ENCODE measurements at regions not wholly inside any gene's neighbourhood (a gene's known extent, or its start where the extent isn't known, plus 50 kb on each side); places are given as distances from the start of the nearest gene placed in this dataset.

- Histone ChIP-seq H3K27me3 (ENCODE audit: control insufficient read depth, insufficient read depth, low read length) (no peaks in the 10 kb centered on the region), H3K27ac (ENCODE audit: low read depth, low read length) (no peak overlapping the region), H3K4me1 (ENCODE audit: control insufficient read depth, insufficient read depth, low read length) (no peaks in the 10 kb centered on the region), H3K9me3 (ENCODE audit: control insufficient read depth, insufficient read depth, low read length) (no peaks in the 10 kb centered on the region), H3K4me3 (ENCODE audit: low read depth, low read length) (no peak overlapping the region), H3K36me3 (ENCODE audit: control insufficient read depth, insufficient read depth, low read length) (no peaks in the 10 kb centered on the region)
- DNase-seq (ENCODE audit: low read depth in 4 of 6, low spot score in 6 of 6) = peak in 1 of 6 donors; percentile 60
- WGBS (ENCODE audit: insufficient coverage) = no CpG with 5 or more reads among the region's 6 CpGs
Measured at GRCh38 chr13:54133746-54134145, 1105.1 kb downstream of the OLFM4 start.

- 46% methylated on average over 3 of the region's 3 CpGs for WGBS (ENCODE audit: insufficient coverage)
Measured at GRCh38 chr13:54144828-54145227, 1116.2 kb downstream of the OLFM4 start.

GRCh38 chr13:54150851-54151250 is 1122.2 kb downstream of the OLFM4 start:
- H3K36me3 ChIP-seq (ENCODE audit: control insufficient read depth, insufficient read depth, low read length) = no peaks in the 10 kb centered on the region
- peak in 1 of 6 donors; percentile 51 for DNase-seq (ENCODE audit: low read depth in 4 of 6, low spot score in 6 of 6)
- no peaks in the 10 kb centered on the region for H3K4me1 ChIP-seq (ENCODE audit: control insufficient read depth, insufficient read depth, low read length)
- 100% methylated on average over 1 of the region's 3 CpGs for WGBS (ENCODE audit: insufficient coverage)
- H3K27me3 ChIP-seq (ENCODE audit: control insufficient read depth, insufficient read depth, low read length) = no peaks in the 10 kb centered on the region
- H3K9me3 ChIP-seq (ENCODE audit: control insufficient read depth, insufficient read depth, low read length) = no peaks in the 10 kb centered on the region
- H3K27ac ChIP-seq (ENCODE audit: low read depth, low read length) = no peak overlapping the region
- H3K4me3 ChIP-seq (ENCODE audit: low read depth, low read length) = no peak overlapping the region

More at GRCh38 chr13:54144828-54145227, 1116.2 kb downstream of the OLFM4 start:
- no peaks in the 10 kb centered on the region for H3K9me3 ChIP-seq (ENCODE audit: control insufficient read depth, insufficient read depth, low read length)
- no peak overlapping the region for H3K4me3 ChIP-seq (ENCODE audit: low read depth, low read length)
- no peaks in the 10 kb centered on the region for H3K27me3 ChIP-seq (ENCODE audit: control insufficient read depth, insufficient read depth, low read length)
- no peak overlapping the region for H3K27ac ChIP-seq (ENCODE audit: low read depth, low read length)
- no peaks in the 10 kb centered on the region for H3K4me1 ChIP-seq (ENCODE audit: control insufficient read depth, insufficient read depth, low read length)
- no peaks in the 10 kb centered on the region for H3K36me3 ChIP-seq (ENCODE audit: control insufficient read depth, insufficient read depth, low read length)
- DNase-seq (ENCODE audit: low read depth in 4 of 6, low spot score in 6 of 6) = no peak

GRCh38 chr13:54162069-54162468 is 1133.5 kb downstream of the OLFM4 start:
- Histone ChIP-seq H3K9me3 (ENCODE audit: control insufficient read depth, insufficient read depth, low read length) (no peaks in the 10 kb centered on the region), H3K27ac (ENCODE audit: low read depth, low read length) (no peak overlapping the region), H3K36me3 (ENCODE audit: control insufficient read depth, insufficient read depth, low read length) (no peaks in the 10 kb centered on the region), H3K27me3 (ENCODE audit: control insufficient read depth, insufficient read depth, low read length) (no peaks in the 10 kb centered on the region), H3K4me3 (ENCODE audit: low read depth, low read length) (no peak overlapping the region), H3K4me1 (ENCODE audit: control insufficient read depth, insufficient read depth, low read length) (no peaks in the 10 kb centered on the region)
- WGBS (ENCODE audit: insufficient coverage) = no CpG with 5 or more reads among the region's 1 CpG
- peak in 1 of 6 donors; percentile 48 for DNase-seq (ENCODE audit: low read depth in 4 of 6, low spot score in 6 of 6)

DNA sequence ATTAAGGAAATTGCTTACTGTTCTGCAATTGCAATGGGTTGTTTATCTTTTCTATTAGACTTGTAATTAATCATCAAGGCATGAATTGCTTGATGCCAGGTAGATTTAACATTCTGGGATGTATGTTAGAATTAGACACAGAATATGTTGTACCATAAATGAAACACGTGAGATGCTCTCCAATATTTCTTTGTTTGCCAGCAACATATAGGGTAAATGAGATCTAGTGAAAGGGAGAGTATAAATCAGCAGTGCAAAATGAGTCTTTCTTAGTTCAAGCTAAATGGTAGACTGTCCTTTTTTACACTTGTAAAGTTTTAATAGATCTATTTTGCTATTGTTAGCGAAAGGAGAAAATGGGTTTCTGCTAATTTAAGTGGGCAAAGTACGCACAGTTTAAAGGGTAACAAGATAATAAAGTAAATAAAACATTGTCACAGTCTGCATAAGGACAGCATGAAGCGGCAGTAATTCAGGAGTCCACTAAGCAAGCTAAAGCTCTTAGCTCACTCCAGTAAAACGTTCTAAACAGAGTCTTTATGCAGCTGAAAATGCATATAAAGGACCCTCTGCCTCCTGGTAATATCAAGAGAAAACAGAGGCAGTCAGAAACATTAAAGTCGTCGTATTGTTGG is 1137.1 kb downstream of the OLFM4 start:
- no peaks in the 10 kb centered on the region for H3K36me3 ChIP-seq (ENCODE audit: control insufficient read depth, insufficient read depth, low read length)
- no peak overlapping the region for H3K27ac ChIP-seq (ENCODE audit: low read depth, low read length)
- peak in 1 of 6 donors; percentile 68 for DNase-seq (ENCODE audit: low read depth in 4 of 6, low spot score in 6 of 6)
- no peaks in the 10 kb centered on the region for H3K27me3 ChIP-seq (ENCODE audit: control insufficient read depth, insufficient read depth, low read length)
- H3K9me3 ChIP-seq (ENCODE audit: control insufficient read depth, insufficient read depth, low read length) = no peaks in the 10 kb centered on the region
- H3K4me3 ChIP-seq (ENCODE audit: low read depth, low read length) = no peak overlapping the region
- no peaks in the 10 kb centered on the region for H3K4me1 ChIP-seq (ENCODE audit: control insufficient read depth, insufficient read depth, low read length)
- WGBS (ENCODE audit: insufficient coverage) = 40% methylated on average over 1 of the region's 7 CpGs

- Histone ChIP-seq H3K36me3 (ENCODE audit: control insufficient read depth, insufficient read depth, low read length) (no peaks in the 10 kb centered on the region), H3K27ac (ENCODE audit: low read depth, low read length) (no peak overlapping the region), H3K27me3 (ENCODE audit: control insufficient read depth, insufficient read depth, low read length) (no peaks in the 10 kb centered on the region), H3K9me3 (ENCODE audit: control insufficient read depth, insufficient read depth, low read length) (peaks cover 2% of the 10 kb centered on the region), H3K4me1 (ENCODE audit: control insufficient read depth, insufficient read depth, low read length) (no peaks in the 10 kb centered on the region), H3K4me3 (ENCODE audit: low read depth, low read length) (no peak overlapping the region)
- peak in 1 of 6 donors; percentile 69 for DNase-seq (ENCODE audit: low read depth in 4 of 6, low spot score in 6 of 6)
Measured at GRCh38 chr13:54173996-54174395, 1145.4 kb downstream of the OLFM4 start.

- no CpG with 5 or more reads among the region's 1 CpG for WGBS (ENCODE audit: insufficient coverage)
- no peaks in the 10 kb centered on the region for H3K4me1 ChIP-seq (ENCODE audit: control insufficient read depth, insufficient read depth, low read length)
- no peaks in the 10 kb centered on the region for H3K27me3 ChIP-seq (ENCODE audit: control insufficient read depth, insufficient read depth, low read length)
- no peak overlapping the region for H3K27ac ChIP-seq (ENCODE audit: low read depth, low read length)
- no peak overlapping the region for H3K4me3 ChIP-seq (ENCODE audit: low read depth, low read length)
- peaks cover 2% of the 10 kb centered on the region for H3K9me3 ChIP-seq (ENCODE audit: control insufficient read depth, insufficient read depth, low read length)
- H3K36me3 ChIP-seq (ENCODE audit: control insufficient read depth, insufficient read depth, low read length) = no peaks in the 10 kb centered on the region
- no peak for DNase-seq (ENCODE audit: low read depth in 4 of 6, low spot score in 6 of 6)
Measured at GRCh38 chr13:54175466-54175865, 1146.9 kb downstream of the OLFM4 start.

- Histone ChIP-seq H3K4me1 (ENCODE audit: control insufficient read depth, insufficient read depth, low read length) (no peaks in the 10 kb centered on the region), H3K9me3 (ENCODE audit: control insufficient read depth, insufficient read depth, low read length) (peaks cover 2% of the 10 kb centered on the region), H3K27ac (ENCODE audit: low read depth, low read length) (no peak overlapping the region), H3K4me3 (ENCODE audit: low read depth, low read length) (no peak overlapping the region), H3K27me3 (ENCODE audit: control insufficient read depth, insufficient read depth, low read length) (no peaks in the 10 kb centered on the region), H3K36me3 (ENCODE audit: control insufficient read depth, insufficient read depth, low read length) (no peaks in the 10 kb centered on the region)
- no CpG with 5 or more reads among the region's 3 CpGs for WGBS (ENCODE audit: insufficient coverage)
- no peak for DNase-seq (ENCODE audit: low read depth in 4 of 6, low spot score in 6 of 6)
Measured at GRCh38 chr13:54177466-54177865, 1148.9 kb downstream of the OLFM4 start.

- H3K27ac ChIP-seq (ENCODE audit: low read depth, low read length) = no peak overlapping the region
- H3K9me3 ChIP-seq (ENCODE audit: control insufficient read depth, insufficient read depth, low read length) = no peaks in the 10 kb centered on the region
- no peak for DNase-seq (ENCODE audit: low read depth in 4 of 6, low spot score in 6 of 6)
- no peak overlapping the region for H3K4me3 ChIP-seq (ENCODE audit: low read depth, low read length)
- no peaks in the 10 kb centered on the region for H3K27me3 ChIP-seq (ENCODE audit: control insufficient read depth, insufficient read depth, low read length)
- H3K4me1 ChIP-seq (ENCODE audit: control insufficient read depth, insufficient read depth, low read length) = no peaks in the 10 kb centered on the region
- no CpG with 5 or more reads among the region's 1 CpG for WGBS (ENCODE audit: insufficient coverage)
- no peaks in the 10 kb centered on the region for H3K36me3 ChIP-seq (ENCODE audit: control insufficient read depth, insufficient read depth, low read length)
Measured at GRCh38 chr13:54183166-54183565, 1154.6 kb downstream of the OLFM4 start.

GRCh38 chr13:54183728-54184127 is 1155.1 kb downstream of the OLFM4 start:
- WGBS (ENCODE audit: insufficient coverage) = no CpG with 5 or more reads among the region's 6 CpGs
- DNase-seq (ENCODE audit: low read depth in 4 of 6, low spot score in 6 of 6) = no peak
- H3K36me3 ChIP-seq (ENCODE audit: control insufficient read depth, insufficient read depth, low read length) = no peaks in the 10 kb centered on the region
- H3K27me3 ChIP-seq (ENCODE audit: control insufficient read depth, insufficient read depth, low read length) = no peaks in the 10 kb centered on the region
- no peaks in the 10 kb centered on the region for H3K4me1 ChIP-seq (ENCODE audit: control insufficient read depth, insufficient read depth, low read length)
- no peaks in the 10 kb centered on the region for H3K9me3 ChIP-seq (ENCODE audit: control insufficient read depth, insufficient read depth, low read length)
- no peak overlapping the region for H3K4me3 ChIP-seq (ENCODE audit: low read depth, low read length)
- no peak overlapping the region for H3K27ac ChIP-seq (ENCODE audit: low read depth, low read length)
